DMS79 treated with DMSO at 0.1 percent for 48 hours (cell line): ENCODE measurements at regions not wholly inside any gene's neighbourhood (a gene's known extent, or its start where the extent isn't known, plus 50 kb on each side); places are given as distances from the start of the nearest gene placed in this dataset.
"Not testable (repeated sequence)": the region's sequence is repeated elsewhere in the genome, so short reads cannot be mapped to it uniquely, and the experiment has no call there.

Experiments used
- DNase-seq: peaks from one replicate; lab custom pipeline; 2025; lab: John Stamatoyannopoulos, UW

- no peak for DNase-seq
These were observed 141.5 kb downstream of the GABRG2 start for GRCh38 chr5:162209005-162209605.

GRCh38 chr5:162214551-162214950, 147.0 kb downstream of the GABRG2 start:
- DNase-seq, result no peak

GRCh38 chr5:162217037-162217436, 149.5 kb downstream of the GABRG2 start:
- DNase-seq, result no peak

GRCh38 chr5:162221910-162222309, 154.3 kb downstream of the GABRG2 start:
- no peak for DNase-seq

GRCh38 chr5:162227075-162227474, 159.5 kb downstream of the GABRG2 start:
- DNase-seq, result no peak

GRCh38 chr5:162230348-162230747, 162.8 kb downstream of the GABRG2 start:
- DNase-seq, result no peak

GRCh38 chr5:162231522-162231921, 163.9 kb downstream of the GABRG2 start:
- no peak for DNase-seq

GRCh38 chr5:162240734-162241133, 173.2 kb downstream of the GABRG2 start:
- no peak for DNase-seq

- DNase-seq, result no peak
These were observed 174.8 kb downstream of the GABRG2 start for GRCh38 chr5:162242416-162242815.

GRCh38 chr5:162243651-162244050, 176.1 kb downstream of the GABRG2 start:
- DNase-seq, result no peak

- DNase-seq, result no peak
These were observed 180.6 kb downstream of the GABRG2 start for GRCh38 chr5:162248107-162248713.

- DNase-seq, result no peak
These were observed 189.1 kb downstream of the GABRG2 start for GRCh38 chr5:162256711-162257110.

- no peak for DNase-seq
These were observed 201.3 kb downstream of the GABRG2 start for GRCh38 chr5:162268694-162269481.

GRCh38 chr5:162272417-162272816, 204.8 kb downstream of the GABRG2 start:
- no peak for DNase-seq

- DNase-seq, result no peak
These were observed 207.1 kb downstream of the GABRG2 start for GRCh38 chr5:162274679-162275078.

GRCh38 chr5:162275387-162275786, 207.8 kb downstream of the GABRG2 start:
- DNase-seq, result not testable (repeated sequence)

- no peak for DNase-seq
These were observed 214.6 kb downstream of the GABRG2 start for GRCh38 chr5:162282191-162282590.

- no peak for DNase-seq
These were observed 216.0 kb downstream of the GABRG2 start for GRCh38 chr5:162283609-162284008.

- no peak for DNase-seq
These were observed 221.2 kb downstream of the GABRG2 start for GRCh38 chr5:162288647-162289296.

- DNase-seq, result no peak
These were observed 221.9 kb downstream of the GABRG2 start for GRCh38 chr5:162289489-162289888.

GRCh38 chr5:162299793-162300192, 232.2 kb downstream of the GABRG2 start:
- DNase-seq, result no peak

- no peak for DNase-seq
These were observed 233.8 kb downstream of the GABRG2 start for GRCh38 chr5:162301356-162301755.

GRCh38 chr5:162323466-162323865, 255.9 kb downstream of the GABRG2 start:
- no peak for DNase-seq
